ENCODE measurements at regions not wholly inside any gene's neighbourhood (a gene's known extent, or its start where the extent isn't known, plus 50 kb on each side); places are given as distances from the start of the nearest gene placed in this dataset.

GRCh38 chr3:154022606-154023005 is 98.6 kb upstream of the ARHGEF26 start:
- no peak for DNase-seq (ENCODE audit: low read depth in 2 of 3, low spot score in 2 of 3)

DNA sequence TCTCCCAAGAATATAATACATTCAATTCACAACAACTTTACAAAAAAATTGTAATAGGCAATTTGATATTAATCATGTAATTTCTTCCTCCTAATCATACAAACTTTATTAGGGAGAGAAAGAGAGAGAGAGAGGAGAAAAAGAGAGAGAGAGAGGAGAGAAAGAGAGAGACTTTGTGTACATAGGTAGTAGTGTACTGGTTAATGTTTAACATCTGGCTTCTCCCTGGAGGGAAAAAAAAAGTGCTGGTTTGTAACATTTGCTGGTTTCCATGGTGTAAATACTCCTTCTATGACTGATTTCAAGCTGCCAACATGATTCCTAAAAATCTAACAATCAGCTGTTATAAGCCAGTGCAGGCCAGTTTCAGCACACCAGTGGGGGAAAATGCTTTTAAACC is 98.0 kb upstream of the ARHGEF26 start:
- DNase-seq (ENCODE audit: low read depth in 2 of 3, low spot score in 2 of 3), result no peak

DNA sequence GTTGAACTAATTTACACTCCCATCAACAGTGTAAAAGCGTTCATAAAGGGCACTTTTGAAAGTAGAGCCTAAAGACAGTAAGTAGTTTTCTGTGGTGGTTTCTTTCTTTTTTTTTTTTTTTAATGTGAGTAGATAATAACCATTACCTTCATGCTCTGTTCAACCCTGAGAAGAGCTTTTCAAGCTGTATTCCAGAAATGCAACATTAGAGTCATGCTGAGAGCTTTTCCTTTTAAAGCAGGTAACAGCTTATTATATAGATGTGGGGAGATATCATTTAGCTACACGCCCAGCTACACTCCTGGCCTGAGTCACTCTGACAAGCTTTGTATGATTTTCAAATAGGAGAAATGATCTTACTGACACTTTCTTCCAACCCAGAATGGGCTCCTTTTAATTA is 96.2 kb upstream of the ARHGEF26 start:
- DNase-seq (ENCODE audit: low read depth in 2 of 3, low spot score in 2 of 3), result no peak

DNA sequence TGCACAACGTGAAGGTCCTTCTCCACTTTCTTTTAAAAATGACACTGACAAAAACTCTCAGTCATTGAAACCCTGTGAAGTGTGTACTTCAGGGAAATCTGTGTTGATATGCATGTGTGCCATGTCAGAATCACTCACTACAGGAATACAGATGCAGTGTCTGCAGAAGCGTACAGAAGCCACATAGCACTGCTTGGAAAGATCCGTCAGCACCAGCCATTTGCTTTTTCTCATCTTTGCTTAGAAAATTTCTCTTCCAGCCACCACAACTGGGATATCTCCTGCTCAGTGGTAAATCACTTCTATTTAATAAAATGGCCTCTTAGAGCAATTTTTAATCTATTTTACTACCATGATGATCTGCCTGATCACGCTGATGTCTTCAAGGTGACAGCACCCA is 91.3 kb upstream of the ARHGEF26 start:
- DNase-seq (ENCODE audit: low read depth in 2 of 3, low spot score in 2 of 3), result no peak

- no peak for DNase-seq (ENCODE audit: low read depth in 2 of 3, low spot score in 2 of 3)
Observed at GRCh38 chr3:154034797-154035330, 86.3 kb upstream of the ARHGEF26 start.

- DNase-seq (ENCODE audit: low read depth in 2 of 3, low spot score in 2 of 3), result no peak
Observed at GRCh38 chr3:154040283-154040682, 80.9 kb upstream of the ARHGEF26 start.

DNA sequence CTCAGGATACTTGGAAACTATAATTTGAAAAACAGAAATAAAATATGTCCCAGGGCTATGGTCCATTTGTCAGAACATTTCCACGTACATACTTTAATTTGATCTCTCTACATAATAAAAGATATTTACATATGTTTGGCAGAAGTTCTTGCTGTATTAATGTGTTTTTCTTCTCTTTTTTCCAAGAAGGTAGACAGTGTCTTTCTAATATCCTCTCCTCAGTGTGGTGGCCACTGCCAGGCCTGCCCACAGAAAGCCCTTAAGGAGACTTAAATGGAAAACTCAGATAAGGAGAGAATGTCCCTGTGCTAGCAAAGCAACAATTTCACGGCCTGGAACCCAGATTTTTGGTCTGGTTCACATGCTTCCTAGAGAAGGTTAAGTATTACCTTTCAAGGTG is 76.5 kb upstream of the ARHGEF26 start:
- no peak for DNase-seq (ENCODE audit: low read depth in 2 of 3, low spot score in 2 of 3)

DNA sequence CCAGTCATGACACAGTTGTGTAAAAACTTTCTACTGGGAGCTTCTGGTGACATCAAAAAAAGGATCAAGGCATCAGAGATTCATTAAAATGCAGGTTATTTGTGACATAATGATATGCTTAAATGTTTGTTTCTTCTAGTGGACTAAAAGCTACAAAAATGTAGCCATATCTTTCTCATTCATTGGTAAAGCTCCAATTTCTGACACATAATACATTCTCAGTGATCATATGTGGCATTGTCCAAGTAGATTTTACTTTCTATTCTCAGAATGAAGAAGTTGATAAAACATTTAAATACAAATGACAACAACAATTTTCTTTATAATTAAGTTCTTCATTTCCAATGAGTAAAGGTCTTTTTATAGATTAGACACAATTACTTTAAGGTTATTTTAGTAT is 71.0 kb upstream of the ARHGEF26 start:
- no peak for DNase-seq (ENCODE audit: low read depth in 2 of 3, low spot score in 2 of 3)

DNA sequence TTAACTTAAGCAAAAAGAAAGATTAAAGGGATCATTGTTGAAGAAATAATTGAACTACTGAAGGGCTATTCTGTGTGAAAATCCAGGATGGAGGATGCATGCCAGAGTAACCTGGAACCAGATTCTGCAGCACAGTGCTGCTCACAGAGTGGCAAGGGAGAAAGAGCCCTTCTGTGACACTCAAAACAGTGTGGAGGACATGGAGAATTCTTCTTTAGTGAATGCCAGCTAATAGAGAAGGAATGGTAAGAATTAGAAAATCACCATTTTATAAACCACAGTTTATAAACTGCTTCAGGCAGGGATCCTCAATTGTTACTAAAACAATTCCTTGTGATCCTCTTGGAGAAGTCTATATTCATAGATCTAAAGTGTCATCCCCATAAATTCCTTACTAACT is 70.4 kb upstream of the ARHGEF26 start:
- DNase-seq (ENCODE audit: low read depth in 2 of 3, low spot score in 2 of 3), result no peak

GRCh38 chr3:154059833-154060232 is 61.4 kb upstream of the ARHGEF26 start:
- no peak for DNase-seq (ENCODE audit: low read depth in 2 of 3, low spot score in 2 of 3)

DNA sequence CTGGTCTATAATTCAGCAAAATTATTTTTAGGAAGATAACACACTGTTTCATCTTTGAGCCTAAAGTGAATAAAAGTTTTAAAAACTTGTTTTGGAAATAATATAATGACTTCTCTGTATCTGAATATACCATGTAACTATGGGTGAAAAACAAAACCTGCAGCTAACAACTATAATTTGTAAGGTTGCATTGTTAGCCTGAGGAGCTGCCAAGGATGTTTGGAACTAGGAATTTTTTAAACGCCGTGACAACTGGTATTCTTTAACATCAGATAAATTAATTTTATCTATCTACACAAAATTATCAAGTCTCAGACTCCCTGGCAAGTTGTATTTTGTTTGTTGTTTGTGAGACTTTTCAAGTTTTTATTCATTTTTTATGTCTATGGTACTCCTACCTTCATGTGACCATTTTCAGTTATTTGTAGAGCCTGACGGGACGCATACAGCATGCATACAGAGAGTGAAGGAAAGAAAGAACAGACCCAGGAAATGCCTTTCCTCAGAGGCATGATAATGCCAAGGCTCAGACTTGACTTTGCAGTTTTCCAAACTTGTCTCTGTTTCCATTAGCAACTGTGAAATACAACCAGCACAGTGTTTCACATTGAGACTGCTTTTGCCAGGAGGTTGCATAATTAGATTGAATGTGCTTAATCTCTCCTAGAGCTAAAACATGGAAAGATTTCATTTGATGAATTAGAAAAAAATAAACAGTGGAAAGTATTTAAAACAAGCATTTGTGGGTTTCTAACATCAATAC is 60.8 kb upstream of the ARHGEF26 start:
- DNase-seq (ENCODE audit: low read depth in 2 of 3, low spot score in 2 of 3), result no peak

DNA sequence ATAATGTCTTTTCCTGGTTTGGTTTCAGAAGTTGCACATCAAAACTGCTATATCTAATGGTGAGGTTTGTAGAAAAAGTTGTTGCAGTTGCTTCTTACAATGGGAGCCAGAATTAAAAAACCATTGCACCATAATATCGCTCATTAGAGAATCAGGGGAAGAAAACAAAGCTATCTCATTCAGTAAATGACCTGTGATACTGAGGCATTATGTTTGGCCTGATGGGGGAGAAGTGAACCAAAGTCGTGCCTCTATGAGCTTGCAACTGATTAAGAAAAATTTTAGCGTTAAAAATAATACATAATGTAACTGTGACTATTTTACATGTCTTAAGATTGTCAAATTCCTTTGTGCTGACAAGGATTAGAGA is 60.2 kb upstream of the ARHGEF26 start:
- DNase-seq (ENCODE audit: low read depth in 2 of 3, low spot score in 2 of 3), result no peak

- no peak for DNase-seq (ENCODE audit: low read depth in 2 of 3, low spot score in 2 of 3)
Observed at GRCh38 chr3:154062513-154062912, 58.7 kb upstream of the ARHGEF26 start.

DNA sequence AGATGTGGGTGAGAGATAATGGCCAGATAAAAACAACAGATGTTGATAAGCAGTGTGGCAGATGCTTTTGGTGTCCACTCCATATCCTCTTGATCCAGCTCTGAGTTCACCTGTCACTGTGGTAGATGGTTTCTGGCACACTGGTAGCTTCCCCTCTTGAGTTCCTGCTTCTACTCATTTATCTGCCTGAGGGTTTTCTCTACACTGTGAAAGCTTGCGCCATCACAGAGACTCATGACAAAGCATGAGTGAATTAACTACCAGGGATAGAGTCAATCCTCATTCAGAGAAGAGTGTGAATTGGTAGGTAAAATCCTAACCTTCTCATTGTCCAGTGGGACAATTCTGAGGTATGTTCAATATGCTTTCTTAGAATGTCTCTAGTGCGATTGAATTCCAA is 50.0 kb upstream of the ARHGEF26 start:
- DNase-seq (ENCODE audit: low read depth in 2 of 3, low spot score in 2 of 3), result no peak

All from activated CD8-positive, alpha-beta memory T cell treated with anti-CD3 and anti-CD28 coated beads for 48 hours (primary cell).